Posterior vena cava (tissue), 2 donors: ENCODE measurements at regions not wholly inside any gene's neighbourhood (a gene's known extent, or its start where the extent isn't known, plus 50 kb on each side); places are given as distances from the start of the nearest gene placed in this dataset.
"Not testable (repeated sequence)": the region's sequence is repeated elsewhere in the genome, so short reads cannot be mapped to it uniquely, and the experiment has no call there.

Source experiments
- DNase-seq: peaks from one replicate; pipeline ENCODE4 v3.0.0-alpha.2; 2020; ENCODE audit warnings: low spot score
- intact Hi-C, 2 donors: fragments of 100-400 bp; cut with DNase I; formaldehyde crosslinking; loops; one replicate each; pipeline versions ENCODE4 v1.14.1 to v1.14.2; 2022 to 2023
- donor health status: DM: yes; HTN: yes; CAD: no.
- donor health status: DM: yes; HTN: yes; CAD: no.

DNA sequence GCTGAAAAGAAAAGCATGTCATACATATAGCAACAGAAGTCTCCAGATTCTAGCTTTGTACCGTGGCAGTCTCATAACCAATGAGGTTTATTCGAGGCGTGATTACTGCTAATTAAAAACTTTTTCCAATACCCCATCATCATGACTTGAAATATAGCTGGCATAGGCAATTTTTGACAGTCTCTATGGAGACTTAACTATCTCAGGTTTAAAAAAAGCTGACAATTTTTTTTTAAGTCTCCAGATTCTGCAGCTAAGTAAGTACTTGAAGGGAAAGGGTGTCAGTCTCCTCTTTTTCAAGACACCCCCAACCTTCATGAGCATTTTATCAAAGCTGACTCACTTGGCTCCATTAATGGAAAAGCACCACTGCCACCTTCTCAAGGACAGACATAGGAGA is 126.3 kb upstream of the RXFP1 start:
- intact Hi-C loops: no loop called here
- DNase-seq: no peak

DNA sequence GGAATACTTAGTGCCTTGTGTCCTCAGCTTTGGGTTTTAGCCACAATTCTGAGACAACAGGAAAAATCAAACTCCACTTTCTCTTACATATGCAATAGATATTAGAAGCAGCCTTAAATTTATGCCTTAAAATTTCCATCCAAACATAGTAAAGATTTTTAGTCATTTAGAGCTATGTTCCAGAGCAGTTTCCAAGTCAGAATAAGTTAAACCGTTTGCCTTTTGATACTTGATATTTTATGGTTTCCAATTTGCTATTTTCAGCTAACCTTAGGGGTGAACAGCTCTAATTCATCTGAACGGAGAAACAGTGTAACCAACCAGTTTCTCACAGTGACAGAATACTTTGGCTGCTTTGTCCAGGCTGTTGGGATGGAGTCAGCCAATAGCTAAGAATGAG is 125.8 kb upstream of the RXFP1 start:
- no peak for DNase-seq
- intact Hi-C loops: no loop called here

DNA sequence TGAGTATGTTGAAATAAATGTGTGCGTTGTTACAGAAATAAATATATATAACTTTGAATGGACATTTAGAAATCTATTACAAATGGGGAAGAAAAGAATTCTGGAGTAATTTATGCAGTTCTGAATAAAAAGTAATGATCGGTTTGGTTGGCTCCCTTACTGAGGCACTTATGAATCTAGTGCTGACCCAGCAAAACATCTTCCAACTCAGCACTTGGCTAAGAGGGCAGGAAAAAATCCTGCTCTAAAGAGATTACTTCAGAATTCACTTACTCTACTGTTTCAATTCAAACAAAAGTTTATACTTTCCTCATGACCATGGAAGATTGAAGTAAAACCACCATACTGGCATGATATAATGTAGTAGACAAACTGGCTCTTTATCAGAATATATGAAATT is 123.9 kb upstream of the RXFP1 start:
- intact Hi-C loops: no loop called here
- no peak for DNase-seq

DNA sequence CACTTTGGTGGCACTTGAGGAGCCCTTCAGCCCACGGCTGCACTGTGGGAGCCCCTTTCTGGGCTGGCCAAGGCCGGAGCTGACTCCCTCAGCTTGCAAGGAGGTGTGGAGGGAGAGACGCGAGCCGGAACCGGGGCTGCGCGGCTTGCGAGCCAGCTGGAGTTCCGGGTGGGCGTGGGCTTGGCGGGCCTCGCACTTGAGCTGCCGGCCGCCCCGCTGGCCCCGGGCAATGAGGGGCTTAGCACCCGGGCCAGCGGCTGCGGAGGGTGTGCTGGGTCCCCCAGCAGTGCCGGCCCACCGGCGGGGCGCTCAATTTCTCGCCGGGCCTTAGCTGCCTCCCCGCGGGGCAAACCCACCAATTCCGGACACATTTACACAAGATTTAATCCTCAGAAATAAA is 113.7 kb upstream of the RXFP1 start:
- intact Hi-C loops: loop anchor here in 1 of 2 donors (2.0 kb wide), 1 partner anchor 381 kb away; no protein-coding TSS in a partner anchor
- not testable (repeated sequence) for DNase-seq

DNA sequence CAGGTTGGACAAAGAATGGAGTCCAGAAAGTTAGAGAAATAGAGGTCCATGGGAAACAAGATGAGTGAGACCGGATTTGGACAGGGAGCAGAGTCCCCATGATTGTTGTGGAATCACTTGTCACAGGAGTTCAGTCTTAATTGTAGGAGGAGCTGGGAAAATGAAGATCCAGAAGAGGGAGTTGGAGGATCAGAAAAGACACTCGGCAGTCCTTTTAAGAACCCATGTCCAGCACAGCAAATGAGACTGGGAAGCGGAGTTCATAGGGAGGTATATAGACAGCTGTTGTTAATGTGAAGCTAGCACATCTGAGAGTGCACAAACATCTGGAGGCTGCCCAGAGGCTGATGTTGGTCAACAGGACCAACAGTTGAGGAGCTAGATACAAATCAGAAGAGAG is 111.4 kb upstream of the RXFP1 start:
- intact Hi-C loops: no loop called here
- no peak for DNase-seq

DNA sequence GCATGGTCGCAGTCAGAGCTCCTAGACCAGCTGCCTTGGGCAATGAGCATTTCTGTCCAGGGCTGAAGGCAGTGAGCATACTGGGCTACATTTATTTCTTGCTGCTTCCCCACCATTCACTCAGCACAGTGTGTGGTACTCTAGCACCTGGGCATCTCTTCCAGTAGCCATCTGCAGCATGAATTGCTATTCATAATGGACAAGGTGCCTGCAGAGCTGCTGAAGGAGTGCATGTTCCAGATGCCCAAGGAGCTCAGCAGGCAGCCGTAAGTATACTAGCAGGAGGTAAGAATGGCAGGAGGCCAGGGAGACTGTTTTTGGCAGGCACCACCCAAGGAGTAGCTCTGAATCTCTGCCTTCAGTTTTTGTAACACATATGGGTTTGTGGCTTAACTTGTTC is 110.4 kb upstream of the RXFP1 start:
- intact Hi-C loops: no loop called here
- no peak for DNase-seq

DNA sequence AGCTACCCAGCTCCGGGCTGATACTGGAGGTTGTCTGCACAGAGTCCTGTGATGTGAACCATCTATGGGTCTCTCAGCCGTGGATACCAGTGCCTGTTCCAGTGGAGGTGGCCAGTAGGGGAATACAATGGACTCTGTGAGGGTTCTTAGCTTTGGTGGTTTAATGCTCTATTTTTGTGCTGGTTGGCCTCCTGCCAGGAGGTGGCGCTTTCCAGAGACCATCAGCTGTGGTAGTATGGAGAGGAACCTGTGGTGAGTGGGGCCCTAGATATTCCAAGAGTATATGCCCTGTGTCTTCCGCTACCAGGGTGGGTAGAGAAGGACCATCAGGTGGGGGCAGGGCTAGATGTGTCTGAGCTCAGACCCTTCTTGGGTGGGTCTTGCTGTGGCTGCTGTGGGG is 103.0 kb upstream of the RXFP1 start:
- intact Hi-C loops, DNase-seq: not testable (repeated sequence)

DNA sequence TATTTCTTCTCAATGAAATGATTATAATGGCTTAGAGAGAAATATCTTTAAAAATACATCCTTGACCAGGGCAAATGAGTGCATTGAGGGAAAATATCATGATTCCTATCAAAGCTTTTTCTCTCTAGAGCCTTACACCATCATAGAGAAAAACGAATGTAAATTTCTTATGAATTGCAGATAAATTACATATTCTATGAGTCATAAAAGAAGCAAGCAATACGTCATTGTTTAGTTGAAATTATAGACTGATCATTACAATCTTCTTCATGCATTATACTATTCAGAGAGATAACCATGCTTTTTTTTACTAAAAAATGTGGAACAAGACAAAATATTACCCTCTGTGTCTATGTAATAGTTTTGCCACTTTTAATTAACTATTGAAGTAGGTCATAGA is 100.9 kb upstream of the RXFP1 start:
- DNase-seq: no peak
- intact Hi-C loops: no loop called here

DNA sequence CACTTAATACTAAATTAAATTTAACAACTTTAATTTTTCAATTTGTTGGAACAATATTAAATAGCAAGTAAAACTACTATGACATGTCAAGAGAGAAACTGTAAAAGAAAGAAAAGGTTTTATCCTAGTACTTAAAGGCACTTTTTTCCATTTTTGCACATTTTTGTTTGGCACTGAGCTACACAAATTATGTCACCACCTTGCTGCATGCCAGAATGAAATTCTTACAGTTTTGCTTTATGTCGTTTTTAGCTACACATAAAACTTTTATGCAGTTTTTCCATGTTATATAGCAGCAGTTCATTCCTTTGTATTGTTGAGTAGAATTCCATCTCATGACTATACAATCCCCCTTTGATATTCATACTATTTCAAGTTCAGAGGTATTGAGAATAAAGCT is 99.1 kb upstream of the RXFP1 start:
- no peak for DNase-seq
- intact Hi-C loops: no loop called here

DNA sequence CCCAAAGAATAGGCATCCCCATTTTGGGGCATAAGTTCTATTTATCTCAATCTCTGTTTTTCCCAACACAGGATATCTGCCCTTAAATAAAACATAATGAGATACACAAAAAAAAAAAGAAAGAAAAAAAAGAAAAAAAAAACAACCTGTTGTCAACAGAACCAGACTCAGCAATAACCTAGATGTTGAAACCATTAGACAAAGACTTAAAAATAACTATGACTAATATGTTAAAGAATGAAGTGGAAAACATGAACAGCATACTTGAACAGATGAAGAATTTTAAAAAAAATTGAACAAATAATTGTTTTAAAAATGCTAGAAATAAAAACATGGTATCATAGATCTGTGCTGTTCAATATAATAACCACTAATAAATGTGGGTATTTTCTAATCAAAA is 93.4 kb upstream of the RXFP1 start:
- no peak for DNase-seq
- intact Hi-C loops: no loop called here

DNA sequence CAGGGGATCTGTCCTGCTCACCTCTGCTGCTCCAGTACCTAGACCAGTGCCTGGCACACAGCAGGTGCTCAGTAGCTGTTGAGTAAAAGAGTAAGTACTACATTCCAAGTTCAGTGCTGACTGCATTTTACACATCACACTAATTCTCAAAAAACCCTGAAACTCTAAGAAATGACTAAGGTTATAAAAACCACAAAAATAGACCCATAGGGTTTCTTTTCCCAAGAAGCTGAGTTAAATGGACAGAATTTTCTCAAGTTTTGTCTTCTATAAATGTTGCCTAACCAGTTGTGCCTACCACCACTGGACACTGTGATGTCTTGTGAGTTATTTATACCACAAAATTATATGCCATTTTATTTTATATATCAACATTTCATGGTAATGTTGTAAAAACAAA is 78.9 kb upstream of the RXFP1 start:
- DNase-seq: no peak
- intact Hi-C loops: no loop called here

DNA sequence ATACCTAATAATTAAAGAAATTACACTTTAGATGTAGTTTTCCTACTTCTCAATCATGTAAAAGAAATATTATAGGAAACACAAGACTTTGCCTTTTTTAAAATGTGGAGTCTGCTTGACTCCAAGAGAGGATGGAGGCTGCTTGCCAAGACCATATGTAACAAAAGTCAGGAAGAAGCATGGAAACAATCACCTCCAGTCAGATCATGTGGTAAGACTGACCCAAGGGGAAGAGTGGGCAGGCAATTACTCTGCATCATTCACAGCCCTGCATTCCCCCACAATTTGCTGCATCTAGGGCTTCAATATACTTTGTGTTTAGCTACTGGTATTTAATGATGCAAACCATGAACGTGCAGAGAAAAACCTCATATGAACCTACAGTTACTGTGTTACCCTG is 78.0 kb upstream of the RXFP1 start:
- intact Hi-C loops: no loop called here
- no peak for DNase-seq

DNA sequence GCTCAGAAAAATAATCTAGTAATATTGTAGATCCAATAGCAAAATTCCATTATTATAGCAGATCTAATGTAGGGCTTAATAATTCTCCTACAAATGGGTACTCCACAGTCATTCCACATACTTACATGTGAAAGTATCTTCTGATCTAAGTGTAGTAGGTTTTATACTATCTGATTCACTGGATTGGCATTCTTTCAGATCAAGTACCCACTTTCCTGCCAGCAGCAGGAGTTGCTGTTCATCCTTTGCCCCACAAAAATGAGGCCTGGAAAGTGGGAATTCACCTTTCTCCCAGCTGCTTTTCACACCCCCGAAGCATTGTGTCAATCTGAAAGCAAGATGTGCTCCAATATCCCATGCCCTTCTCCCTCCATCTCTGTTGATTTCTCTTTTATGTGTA is 77.1 kb upstream of the RXFP1 start:
- intact Hi-C loops: no loop called here
- no peak for DNase-seq

DNA sequence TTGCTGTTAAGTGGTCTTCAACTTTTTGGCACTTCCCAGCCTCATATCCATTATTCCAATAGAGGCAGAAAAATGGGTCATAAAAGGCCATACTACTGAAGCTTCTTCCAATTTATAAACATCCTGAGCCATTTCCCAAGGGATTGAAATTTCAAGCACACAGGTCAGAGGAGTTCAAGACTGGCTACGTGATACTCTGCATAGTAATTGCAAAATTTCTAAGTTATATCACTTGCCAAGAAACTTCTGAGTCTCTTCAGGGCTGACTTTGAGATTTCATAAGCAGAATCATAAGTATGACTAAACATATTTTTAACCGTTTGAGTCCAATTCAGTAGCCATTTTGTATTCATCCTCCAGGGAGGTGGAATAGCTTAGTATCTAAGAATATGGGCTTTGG is 75.6 kb upstream of the RXFP1 start:
- intact Hi-C loops: no loop called here
- no peak for DNase-seq

DNA sequence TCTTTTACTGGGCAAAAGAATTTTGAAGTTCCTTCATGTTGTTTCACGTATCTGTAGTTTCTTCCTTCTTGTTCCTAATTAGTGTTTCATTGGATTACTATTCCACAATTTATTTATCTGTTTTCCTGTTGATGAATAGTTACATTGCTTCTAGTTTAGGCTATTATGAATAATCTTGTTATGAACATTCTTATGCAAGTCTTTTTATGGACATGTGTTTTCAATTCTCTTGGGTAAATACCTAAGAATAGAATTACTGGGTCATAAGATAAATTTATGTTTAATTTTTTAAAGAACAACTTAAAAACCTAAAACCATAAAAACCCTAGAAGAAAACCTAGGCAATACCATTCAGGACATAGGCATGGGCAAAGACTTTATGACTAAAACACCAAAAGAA is 70.9 kb upstream of the RXFP1 start:
- no peak for DNase-seq
- intact Hi-C loops: no loop called here

DNA sequence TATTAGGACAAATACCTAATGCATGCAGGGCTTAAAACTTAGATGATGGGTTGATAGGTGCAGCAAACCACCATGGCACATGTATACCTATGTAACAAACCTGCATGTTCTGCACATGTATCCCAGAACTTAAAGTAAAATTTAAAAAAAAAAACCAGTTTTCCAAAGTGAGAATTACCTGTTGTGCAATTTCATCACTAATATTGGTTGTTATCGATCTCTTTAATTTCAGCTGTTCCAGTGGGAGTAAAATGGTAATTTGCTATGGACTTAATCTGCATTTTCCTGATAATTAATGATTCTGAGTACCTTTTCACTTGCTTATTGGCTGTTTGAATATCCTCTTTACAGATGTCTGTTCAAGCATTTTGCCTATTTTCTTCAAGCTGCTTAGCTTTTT is 69.6 kb upstream of the RXFP1 start:
- DNase-seq, intact Hi-C loops: not testable (repeated sequence)

DNA sequence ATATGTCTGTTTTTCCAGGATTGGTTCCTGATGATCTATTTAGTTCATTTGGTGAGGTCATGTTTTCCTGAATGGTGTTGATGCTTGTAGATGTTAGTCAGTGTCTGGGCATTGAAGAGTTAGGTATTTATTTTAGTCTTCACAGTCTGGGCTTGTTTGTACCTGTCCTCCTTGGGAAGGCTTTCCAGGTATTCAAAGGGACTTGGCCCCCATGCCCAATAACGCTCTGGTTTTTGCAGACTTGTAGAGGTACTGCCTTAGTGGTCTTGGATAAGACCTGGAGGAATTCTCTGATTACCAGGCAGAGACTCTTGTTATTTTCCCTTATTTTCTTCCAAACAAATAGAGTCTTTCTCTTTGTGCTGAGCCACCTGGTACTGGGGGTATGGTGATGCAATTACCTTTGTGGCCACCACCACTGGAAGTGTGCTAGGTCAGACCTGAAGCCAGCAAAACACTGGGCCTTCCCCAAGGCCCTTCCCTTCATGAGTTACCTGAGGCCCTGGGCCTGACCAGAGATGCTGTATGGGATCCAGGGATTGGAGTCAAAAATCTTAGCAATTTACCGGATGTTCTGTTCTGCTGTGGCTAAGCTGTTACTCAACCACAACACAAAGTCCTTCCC is 63.3 kb upstream of the RXFP1 start:
- no peak for DNase-seq
- intact Hi-C loops: no loop called here

DNA sequence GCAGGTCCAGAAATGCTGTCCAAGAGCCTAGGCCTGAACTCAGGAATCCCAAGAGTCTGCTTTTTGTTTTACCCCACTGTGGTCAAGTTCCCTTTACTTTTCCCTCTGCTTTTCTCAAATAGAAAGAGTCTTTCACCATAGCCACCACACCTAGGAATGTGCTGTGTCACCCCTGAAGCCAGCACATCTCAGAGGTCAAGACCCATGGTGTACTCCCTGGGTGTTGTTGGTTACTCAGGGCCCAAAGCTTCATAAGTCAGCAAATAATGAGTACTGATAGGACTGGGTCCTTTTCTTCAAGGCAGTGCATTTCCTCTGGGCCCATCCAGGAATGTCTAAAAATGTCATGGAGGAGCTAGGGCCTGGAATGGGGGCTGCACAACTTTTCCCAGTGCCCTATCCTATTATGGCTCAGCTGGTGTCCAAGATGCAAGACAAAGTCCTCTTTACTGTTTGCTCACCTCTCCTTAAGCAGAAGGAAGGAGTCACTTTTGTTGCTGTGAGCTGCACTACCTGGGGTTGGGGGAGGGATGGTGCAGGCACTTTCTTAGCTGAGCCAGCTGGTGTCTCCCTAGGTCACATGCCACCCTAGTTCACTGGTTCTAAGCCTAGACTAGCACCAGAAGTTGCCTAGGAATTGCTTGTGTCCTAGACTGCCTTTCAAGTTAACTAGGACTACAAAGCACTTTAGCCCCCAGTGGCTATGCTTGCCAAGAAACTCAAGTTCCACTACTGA is 62.4 kb upstream of the RXFP1 start:
- intact Hi-C loops: no loop called here
- DNase-seq: no peak

DNA sequence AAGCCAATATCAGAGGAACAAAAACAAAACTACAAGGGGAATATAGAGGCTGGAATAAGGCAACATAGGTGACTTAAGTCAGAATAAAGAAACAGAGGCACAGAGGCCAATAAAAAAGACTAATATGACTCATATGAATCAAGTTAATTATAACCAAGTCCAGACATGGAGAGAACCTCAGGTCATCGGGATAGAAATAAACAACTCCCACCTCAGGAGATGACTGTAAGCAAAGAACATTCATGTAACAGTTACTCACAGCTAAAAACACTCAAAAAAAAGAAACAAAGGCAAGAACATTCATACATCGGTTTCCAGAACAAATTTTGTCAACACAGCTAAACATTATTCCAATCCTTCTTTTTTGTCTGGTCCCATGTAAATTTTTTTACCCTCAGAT is 60.3 kb upstream of the RXFP1 start:
- intact Hi-C loops: no loop called here
- DNase-seq: no peak

DNA sequence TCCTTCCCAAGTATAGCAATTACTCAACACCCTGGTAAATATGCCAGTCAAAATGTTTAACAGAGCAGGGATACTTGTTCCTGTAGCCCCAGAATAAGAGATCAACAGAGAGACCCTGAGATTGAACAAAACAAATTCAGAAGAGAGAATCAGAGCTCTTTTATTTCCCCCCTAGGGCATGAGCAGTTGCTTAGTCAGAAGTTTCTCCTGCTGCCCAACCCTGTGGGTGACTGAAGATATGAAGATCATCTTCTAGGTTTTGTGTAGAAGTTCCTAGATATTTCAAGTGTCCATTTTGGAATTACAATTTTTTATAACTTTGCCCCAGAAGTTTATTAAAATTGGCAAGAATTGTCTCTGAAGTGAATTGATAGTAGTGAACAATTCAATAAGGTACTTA is 59.1 kb upstream of the RXFP1 start:
- DNase-seq: no peak
- intact Hi-C loops: no loop called here
